ENCODE measurements at regions not wholly inside any gene's neighbourhood (a gene's known extent, or its start where the extent isn't known, plus 50 kb on each side); places are given as distances from the start of the nearest gene placed in this dataset.

- no peak for DNase-seq (ENCODE audit: low spot score)
- no peak for TF ChIP-seq CTCF (IDR thresholded peaks at IDR 0.05; ENCODE audit: borderline replicate concordance, control extremely low read depth, extremely low read depth, insufficient read depth, missing control alignments)
- in situ Hi-C loops (cut with MboI; ENCODE audit: low sequenced_read_pairs, unreplicated experiment): loop anchor here (10.0 kb wide), 1 partner anchor 243 kb away; no protein-coding TSS in a partner anchor
These were observed 145.5 kb downstream of the SMAD6 start for GRCh38 chr15:66847565-66847991.

GRCh38 chr15:66848116-66848515 is 146.1 kb downstream of the SMAD6 start:
- in situ Hi-C loops (cut with MboI; ENCODE audit: low sequenced_read_pairs, unreplicated experiment): loop anchor here (10.0 kb wide), 1 partner anchor 243 kb away; no protein-coding TSS in a partner anchor
- no peak for TF ChIP-seq CTCF (IDR thresholded peaks at IDR 0.05; ENCODE audit: borderline replicate concordance, control extremely low read depth, extremely low read depth, insufficient read depth, missing control alignments)
- DNase-seq (ENCODE audit: low spot score): no peak

- in situ Hi-C loops (cut with MboI; ENCODE audit: low sequenced_read_pairs, unreplicated experiment): loop anchor here (10.0 kb wide), 1 partner anchor 244 kb away; no protein-coding TSS in a partner anchor
- no peak for DNase-seq (ENCODE audit: low spot score)
- TF ChIP-seq CTCF (IDR thresholded peaks at IDR 0.05; ENCODE audit: borderline replicate concordance, control extremely low read depth, extremely low read depth, insufficient read depth, missing control alignments): no peak
These were observed 146.8 kb downstream of the SMAD6 start for GRCh38 chr15:66848686-66849392.

DNA sequence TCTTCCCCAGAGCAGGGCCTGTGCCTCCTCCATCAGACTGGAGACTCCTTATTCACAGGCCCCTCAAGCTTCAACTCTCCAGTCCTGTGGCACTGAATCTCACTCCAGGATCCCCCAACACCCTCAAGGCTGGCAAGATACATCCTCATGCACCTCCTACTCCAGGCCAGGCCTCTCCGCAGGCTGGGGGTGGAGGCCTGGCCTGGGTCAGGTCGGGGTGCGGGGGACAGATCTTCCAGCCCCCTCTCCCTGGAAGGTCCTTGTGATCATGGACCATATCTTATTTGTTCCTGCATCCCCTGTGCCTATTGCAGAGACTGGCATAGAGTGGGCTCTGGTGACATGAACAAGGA is 147.3 kb downstream of the SMAD6 start:
- in situ Hi-C loops (cut with MboI; ENCODE audit: low sequenced_read_pairs, unreplicated experiment): loop anchor here (10.0 kb wide), 1 partner anchor 245 kb away; no protein-coding TSS in a partner anchor
- TF ChIP-seq CTCF (IDR thresholded peaks at IDR 0.05; ENCODE audit: borderline replicate concordance, control extremely low read depth, extremely low read depth, insufficient read depth, missing control alignments): no peak
- DNase-seq (ENCODE audit: low spot score): no peak

DNA sequence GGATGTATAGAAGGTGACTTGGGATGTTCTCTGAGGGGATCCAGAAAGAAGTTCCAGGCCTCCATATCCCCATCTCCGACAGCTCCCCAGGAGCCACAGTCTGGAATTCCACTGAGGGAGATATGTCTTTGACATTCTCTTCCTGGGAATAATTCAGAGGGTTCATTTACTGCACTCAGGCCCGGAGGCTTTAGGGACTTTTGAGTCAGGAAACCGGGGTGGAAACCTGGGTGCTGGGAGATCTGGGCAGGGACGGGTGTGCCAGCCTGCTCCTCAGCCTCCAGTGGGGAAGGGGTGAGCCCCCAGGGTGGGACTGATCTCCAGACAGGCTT is 147.7 kb downstream of the SMAD6 start:
- no peak for TF ChIP-seq CTCF (IDR thresholded peaks at IDR 0.05; ENCODE audit: borderline replicate concordance, control extremely low read depth, extremely low read depth, insufficient read depth, missing control alignments)
- no peak for DNase-seq (ENCODE audit: low spot score)
- in situ Hi-C loops (cut with MboI; ENCODE audit: low sequenced_read_pairs, unreplicated experiment): loop anchor here (10.0 kb wide), 1 partner anchor 245 kb away; no protein-coding TSS in a partner anchor

GRCh38 chr15:66850078-66850991 is 148.3 kb downstream of the SMAD6 start:
- in situ Hi-C loops (cut with MboI; ENCODE audit: low sequenced_read_pairs, unreplicated experiment): no loop called here

More at GRCh38 chr15:66850078-66850991, 148.3 kb downstream of the SMAD6 start:
- no peak for DNase-seq (ENCODE audit: low spot score)
- no peak for TF ChIP-seq CTCF (IDR thresholded peaks at IDR 0.05; ENCODE audit: borderline replicate concordance, control extremely low read depth, extremely low read depth, insufficient read depth, missing control alignments)

Measured in GM13976 (cell line).